CD4-positive, alpha-beta T cell treated with Interferon gamma for 1 hour (primary cell): ENCODE measurements at regions not wholly inside any gene's neighbourhood (a gene's known extent, or its start where the extent isn't known, plus 50 kb on each side); places are given as distances from the start of the nearest gene placed in this dataset.
A peak's percentile ranks its signal among the peaks of the same experiment; 100 is the strongest.

Source experiments
- DNase-seq: peaks from one replicate; pipeline ENCODE4 v3.0.0-alpha.2; 2020

- no peak for DNase-seq
Measured at GRCh38 chr12:45102818-45103217, 51.9 kb upstream of the DBX2 start.

GRCh38 chr12:45105996-45106395 is 55.1 kb upstream of the DBX2 start:
- DNase-seq: no peak

DNA sequence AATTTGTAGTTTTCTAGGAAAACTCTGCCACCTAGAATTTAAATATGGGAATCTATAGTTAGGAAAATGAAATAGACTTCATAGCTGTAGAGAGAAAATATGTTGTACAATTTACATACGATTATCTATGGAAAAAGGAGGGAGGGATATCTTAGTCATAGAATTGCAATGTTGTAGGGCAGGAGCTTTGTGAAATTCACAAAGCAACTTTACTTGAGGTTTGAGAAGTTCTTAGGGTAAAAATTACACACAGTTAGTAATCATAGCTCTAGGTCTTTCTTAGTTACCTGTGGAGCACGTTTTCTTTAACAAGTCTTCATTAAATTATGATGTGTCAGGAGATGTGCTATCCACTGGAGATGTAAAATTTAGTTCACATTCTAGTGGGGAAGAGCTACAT is 61.4 kb upstream of the DBX2 start:
- no peak for DNase-seq

- DNase-seq: no peak
Measured at GRCh38 chr12:45121224-45121623, 70.3 kb upstream of the DBX2 start.

- no peak for DNase-seq
Measured at GRCh38 chr12:45122768-45123380, 72.0 kb upstream of the DBX2 start.

GRCh38 chr12:45124485-45125155 is 73.7 kb upstream of the DBX2 start:
- DNase-seq: no peak

- DNase-seq: no peak
Measured at GRCh38 chr12:45125997-45126396, 75.1 kb upstream of the DBX2 start.

DNA sequence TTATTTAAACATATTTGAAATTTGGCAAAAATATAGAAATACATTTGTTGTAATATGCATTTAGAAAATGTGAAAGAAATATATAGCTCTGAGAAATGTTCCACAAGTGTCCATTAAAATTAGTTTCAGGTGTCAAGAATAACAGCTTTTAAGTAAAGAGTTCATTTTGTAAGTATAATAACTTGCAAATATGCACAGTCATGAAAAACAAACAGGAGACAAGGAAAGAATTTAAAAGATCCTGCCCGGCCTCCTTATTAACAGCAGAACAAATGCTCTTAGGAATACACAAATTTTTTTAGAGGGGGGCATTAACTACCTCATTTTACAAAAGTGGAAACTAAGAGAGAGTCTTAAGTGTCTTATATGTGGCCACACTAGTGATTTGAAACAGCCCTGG is 77.7 kb upstream of the DBX2 start:
- DNase-seq: no peak

DNA sequence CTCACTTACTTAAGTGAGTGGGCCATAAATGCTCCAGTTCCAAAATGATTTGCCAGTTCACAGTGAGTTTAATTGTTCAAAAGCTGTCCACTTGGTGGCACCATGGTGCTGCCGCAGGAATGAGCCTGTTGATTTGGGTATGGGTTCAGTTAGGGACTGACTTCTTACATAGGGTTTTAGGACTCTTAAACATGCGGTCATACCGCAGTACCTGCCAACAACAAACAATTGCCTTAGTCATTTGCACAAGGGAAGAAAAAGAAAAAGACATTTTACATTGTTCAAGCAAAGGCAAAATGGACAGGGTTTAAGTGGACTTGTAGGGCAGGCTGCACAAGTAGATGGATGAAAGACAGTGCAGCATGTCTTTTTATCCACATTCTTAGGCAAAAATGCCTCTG is 80.0 kb upstream of the DBX2 start:
- peak; percentile 17 for DNase-seq

DNA sequence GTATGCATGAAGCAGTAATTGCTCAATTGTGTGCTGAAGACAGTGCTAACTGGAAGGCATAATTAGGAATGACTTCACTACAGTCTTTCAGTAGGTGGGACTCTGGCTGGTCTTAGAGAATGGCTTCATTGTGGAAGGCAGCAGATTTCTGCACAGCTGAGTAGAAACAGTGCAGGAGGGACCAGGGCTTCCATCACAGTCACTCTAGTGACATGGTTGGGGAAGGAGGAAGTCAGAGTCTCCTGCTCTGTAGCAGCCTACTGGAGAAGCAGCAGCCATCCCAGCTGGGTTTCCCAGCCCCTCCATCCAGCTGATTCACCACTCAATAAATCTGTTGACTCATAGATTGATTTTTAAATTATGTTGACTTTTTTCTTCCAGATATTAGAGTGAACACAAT is 80.6 kb upstream of the DBX2 start:
- DNase-seq: no peak

- DNase-seq: no peak
Measured at GRCh38 chr12:45138609-45139008, 77.3 kb upstream of the ANO6 start.

- DNase-seq: no peak
Measured at GRCh38 chr12:45148006-45148405, 67.9 kb upstream of the ANO6 start.

GRCh38 chr12:45148619-45149018 is 67.3 kb upstream of the ANO6 start:
- no peak for DNase-seq

DNA sequence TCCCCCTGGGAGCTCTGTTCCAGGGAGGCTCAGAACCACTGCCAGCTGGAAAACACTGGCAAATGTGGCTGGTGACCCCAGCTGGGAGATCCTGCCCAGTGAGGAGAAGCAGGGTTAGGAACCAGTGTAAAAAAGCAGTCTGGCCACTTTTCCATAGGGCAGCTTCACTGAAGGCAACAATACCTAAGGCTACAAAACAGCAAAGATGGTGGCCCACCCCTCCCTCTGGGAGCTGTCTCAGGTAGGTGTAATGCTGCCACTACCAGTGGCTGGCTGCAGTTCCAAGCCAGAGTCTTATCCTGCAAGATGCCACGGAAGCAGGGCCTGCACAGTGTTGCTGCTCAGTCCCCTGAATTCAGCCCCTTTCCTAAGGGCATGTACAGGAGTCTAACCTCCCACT is 50.6 kb upstream of the ANO6 start:
- no peak for DNase-seq

DNA sequence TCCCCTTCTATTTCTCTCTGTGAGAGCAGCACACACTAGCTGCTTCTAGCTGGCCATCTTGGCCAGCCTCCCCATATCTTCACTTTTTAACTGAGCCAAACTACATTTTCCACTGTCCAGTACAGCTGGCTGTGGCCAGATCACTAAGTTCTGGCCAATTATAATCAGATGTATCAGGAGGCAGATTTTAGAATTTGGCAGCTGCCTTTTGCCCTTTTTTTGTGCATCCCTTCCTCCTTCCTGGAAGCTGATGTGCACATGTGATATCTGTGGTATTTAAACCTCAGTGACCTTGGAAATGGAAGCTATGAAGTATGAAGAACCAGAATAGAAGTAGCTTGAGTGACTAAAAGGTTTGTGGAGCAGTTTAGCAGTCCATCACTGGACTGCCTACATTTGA is 49.8 kb upstream of the ANO6 start:
- DNase-seq: no peak
